Ishikawa (cell line): ENCODE measurements at regions not wholly inside any gene's neighbourhood (a gene's known extent, or its start where the extent isn't known, plus 50 kb on each side); places are given as distances from the start of the nearest gene placed in this dataset.

Experiments
- EP300 ChIP-seq: IDR thresholded peaks from 2 replicates; pipeline ENCODE4 v1.6.1; 2012; ENCODE audit warnings: borderline replicate concordance
- TAF1 ChIP-seq: IDR thresholded peaks from 2 replicates; pipeline ENCODE4 v1.6.1; 2012; ENCODE audit warnings: low read depth, mild to moderate bottlenecking
- TF ChIP-seq, protein P1 (sequence below): IDR thresholded peaks from 2 replicates; pipeline ENCODE4 v1.6.1; 2012
- TF ChIP-seq, protein P2 (sequence below): IDR thresholded peaks from 2 replicates; pipeline ENCODE4 v1.6.1; 2012; ENCODE audit warnings: low read depth, mild to moderate bottlenecking

DNA sequence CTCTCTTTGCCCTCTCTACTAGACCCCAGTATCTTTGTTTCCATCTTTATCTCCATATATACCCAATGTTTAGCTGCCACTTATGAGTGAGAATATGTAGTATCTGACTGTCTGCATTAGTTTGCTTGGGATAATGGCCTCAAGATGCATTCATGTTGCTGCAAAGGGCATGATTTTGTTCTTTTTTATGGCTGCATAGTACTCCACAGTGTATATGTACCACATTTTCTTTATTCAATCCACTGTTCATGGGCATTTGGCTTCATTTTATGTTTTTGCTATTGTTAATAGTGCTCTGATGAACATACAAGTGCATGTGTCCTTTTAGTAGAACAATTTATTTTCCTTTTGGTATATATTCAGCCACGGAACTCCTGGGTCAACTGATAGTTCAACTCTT lies 671.5 kb upstream of the GRM7 start:
- TF ChIP-seq, protein P1, sequence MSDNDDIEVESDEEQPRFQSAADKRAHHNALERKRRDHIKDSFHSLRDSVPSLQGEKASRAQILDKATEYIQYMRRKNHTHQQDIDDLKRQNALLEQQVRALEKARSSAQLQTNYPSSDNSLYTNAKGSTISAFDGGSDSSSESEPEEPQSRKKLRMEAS: no peak
- no peak for TF ChIP-seq EP300
- TF ChIP-seq TAF1: no peak
- TF ChIP-seq, protein P2, sequence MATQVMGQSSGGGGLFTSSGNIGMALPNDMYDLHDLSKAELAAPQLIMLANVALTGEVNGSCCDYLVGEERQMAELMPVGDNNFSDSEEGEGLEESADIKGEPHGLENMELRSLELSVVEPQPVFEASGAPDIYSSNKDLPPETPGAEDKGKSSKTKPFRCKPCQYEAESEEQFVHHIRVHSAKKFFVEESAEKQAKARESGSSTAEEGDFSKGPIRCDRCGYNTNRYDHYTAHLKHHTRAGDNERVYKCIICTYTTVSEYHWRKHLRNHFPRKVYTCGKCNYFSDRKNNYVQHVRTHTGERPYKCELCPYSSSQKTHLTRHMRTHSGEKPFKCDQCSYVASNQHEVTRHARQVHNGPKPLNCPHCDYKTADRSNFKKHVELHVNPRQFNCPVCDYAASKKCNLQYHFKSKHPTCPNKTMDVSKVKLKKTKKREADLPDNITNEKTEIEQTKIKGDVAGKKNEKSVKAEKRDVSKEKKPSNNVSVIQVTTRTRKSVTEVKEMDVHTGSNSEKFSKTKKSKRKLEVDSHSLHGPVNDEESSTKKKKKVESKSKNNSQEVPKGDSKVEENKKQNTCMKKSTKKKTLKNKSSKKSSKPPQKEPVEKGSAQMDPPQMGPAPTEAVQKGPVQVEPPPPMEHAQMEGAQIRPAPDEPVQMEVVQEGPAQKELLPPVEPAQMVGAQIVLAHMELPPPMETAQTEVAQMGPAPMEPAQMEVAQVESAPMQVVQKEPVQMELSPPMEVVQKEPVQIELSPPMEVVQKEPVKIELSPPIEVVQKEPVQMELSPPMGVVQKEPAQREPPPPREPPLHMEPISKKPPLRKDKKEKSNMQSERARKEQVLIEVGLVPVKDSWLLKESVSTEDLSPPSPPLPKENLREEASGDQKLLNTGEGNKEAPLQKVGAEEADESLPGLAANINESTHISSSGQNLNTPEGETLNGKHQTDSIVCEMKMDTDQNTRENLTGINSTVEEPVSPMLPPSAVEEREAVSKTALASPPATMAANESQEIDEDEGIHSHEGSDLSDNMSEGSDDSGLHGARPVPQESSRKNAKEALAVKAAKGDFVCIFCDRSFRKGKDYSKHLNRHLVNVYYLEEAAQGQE: no peak
